NCI-H146 (cell line): ENCODE measurements at regions not wholly inside any gene's neighbourhood (a gene's known extent, or its start where the extent isn't known, plus 50 kb on each side); places are given as distances from the start of the nearest gene placed in this dataset.
"Not testable (repeated sequence)": the region's sequence is repeated elsewhere in the genome, so short reads cannot be mapped to it uniquely, and the experiment has no call there.

Experiments used
- DNase-seq: peaks from one replicate; lab custom pipeline; 2025; lab: John Stamatoyannopoulos, UW

DNA sequence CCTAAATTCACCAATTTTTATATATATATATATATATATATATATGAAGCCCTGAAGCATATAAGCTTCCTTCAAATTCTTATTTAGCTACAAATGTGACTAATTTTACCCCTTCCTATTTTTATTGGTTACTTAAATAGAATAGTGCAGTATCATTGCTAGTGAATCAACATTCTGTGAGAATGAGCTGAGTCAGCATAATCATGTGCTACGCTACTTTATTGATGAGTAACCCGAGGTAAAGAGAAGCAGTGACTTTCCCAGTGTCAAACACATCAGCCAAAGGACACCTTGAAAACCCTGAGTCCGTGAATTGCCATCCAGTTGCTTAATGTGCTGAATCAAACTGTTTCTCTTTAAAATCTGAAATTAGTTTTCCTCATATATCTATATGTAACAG is 546.2 kb downstream of the DMRTA1 start:
- no peak for DNase-seq

DNA sequence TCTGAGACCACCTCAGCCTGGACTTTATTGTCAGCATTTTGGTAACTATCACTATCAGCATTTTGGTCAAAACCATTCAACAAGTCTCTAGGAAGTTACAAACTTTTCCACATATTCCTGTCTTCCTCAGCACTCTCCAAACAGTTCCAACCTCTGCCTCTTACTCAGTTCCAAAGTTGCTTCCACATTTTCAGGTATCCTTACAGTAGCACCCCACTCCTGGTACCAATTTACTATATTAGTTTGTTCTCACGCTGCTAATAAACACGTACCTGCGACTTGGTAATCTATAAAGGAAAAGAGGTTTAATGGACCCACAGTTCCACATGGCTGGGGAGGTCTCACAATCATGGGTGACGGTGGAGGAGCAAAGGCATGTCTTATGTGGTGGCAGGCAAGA is 551.3 kb downstream of the DMRTA1 start:
- no peak for DNase-seq

DNA sequence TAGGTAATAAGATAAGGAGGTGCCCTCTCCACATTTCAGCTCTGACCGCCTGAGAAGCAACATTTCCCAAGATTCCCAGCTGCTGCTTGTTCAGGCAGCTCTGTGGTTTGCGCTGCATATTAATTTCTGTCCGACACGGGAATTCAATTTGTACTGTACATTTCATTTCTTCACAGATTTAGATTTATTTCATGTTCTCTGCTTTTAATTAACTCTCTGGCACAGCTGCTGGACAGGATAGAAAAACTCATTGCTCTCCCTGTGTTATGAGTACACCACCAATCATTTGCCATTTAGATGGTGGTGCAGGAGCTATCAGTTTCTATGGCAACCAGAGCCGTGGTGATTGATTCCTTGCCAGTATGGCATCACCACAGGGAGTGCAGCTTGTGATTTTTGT is 558.5 kb downstream of the DMRTA1 start:
- peak; percentile 93 for DNase-seq

DNA sequence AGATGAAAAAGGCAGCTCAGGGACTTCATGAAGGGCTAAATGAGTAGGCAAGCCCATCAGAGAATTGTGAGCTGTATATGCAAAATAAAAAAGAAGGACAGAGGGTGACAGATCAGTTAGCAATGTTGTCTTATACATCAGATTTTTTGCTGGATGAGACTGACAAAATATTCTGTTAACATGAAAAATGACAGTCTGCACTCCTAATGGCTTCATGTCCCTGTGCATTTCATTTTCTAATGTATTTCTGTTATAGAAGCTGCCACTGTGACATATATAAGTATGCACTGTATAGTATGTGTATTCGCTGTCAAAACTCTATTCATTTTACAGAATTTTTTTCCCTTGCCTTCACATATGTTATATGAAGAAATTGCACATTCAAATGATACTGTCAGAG is 559.5 kb downstream of the DMRTA1 start:
- no peak for DNase-seq

DNA sequence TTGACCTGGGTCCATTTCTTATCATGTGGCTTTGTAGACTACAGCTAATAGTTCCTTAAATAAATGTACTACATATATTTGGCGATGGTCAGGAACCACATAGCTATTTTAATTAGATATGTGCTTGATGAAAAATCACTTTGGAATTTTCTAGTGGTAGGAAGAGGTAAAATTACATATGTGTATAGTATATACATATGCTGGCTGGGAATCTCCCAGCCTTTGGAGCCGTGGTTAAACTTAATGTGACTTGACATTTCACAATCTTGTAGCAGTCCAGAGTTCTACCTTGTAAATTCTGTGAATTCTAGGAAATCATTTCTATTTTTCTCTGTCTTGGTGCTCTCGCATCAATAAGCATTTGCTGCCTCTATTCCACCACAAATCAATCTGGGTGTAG is 565.0 kb downstream of the DMRTA1 start:
- DNase-seq: no peak

DNA sequence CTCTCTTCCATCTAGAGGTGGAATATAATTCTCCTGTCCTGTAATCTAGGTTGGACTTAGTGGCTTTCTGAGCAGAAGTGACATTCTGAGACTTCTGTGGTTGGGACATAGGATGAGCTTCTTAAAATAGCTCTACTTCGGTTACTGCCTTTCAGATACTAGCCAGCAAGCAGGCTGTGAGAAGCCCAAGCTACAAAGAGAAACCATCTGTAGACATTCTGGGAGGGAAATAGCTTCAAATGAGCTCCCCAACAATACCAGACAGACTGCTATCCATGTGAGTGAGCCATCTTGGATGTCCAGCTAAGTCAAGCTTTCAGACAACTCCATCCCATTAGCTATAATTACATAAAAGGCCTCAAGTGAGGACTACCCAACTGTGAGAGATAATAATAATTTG is 568.9 kb downstream of the DMRTA1 start:
- DNase-seq: no peak

DNA sequence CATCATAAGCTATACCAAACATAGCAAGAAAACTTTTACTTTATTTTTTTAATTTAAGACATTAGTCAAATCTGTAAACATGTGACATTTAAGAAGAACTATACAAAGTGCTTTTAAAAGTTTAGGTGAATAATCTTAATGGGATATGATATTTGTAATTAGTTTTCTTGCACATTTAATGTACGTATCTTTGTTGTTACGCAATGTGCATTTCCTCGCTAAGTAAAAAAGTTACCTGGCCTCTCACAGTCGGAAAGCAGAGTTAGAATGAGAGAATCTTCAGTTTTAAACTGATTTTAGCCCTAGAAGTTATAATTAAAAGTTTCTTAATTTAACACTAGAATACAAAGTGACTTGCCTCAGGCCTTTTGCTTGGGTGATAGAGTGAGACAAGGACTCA is 589.8 kb downstream of the DMRTA1 start:
- no peak for DNase-seq

DNA sequence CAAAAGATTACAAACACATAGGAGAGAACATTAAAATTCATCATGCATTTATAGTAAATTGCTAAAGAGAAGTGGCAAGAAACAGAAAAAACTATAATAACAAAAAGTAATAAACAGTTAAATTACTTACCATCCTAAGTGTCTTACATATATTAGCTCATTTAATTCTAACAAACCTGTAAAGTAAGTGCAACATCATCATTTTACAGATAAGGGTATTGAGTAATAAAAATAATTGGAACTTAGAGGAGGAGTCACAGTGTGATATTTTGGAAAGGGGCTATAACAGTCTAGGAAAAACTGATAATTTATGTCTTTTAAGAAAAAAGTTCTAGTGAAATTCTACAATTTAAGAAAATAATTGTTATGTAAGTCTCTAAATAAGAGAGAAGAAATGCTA is 592.8 kb downstream of the DMRTA1 start:
- DNase-seq: no peak

DNA sequence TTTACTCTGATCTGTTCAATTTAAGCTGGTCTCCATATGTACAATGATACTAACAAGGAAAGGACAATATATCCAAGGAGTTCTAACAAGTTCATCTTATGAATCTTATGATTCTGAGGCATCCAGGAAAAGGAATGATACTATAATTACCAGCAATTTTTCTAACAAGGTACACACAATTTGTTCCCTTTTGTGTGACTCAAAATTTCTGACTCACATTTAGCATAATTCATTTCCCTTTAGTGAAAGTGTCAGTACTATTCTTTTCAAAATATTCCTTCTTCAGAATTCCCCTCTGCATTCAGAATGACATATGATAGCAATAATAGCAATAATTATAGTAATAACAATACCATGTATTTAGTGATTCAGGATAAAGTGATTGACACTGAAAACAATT is 594.8 kb downstream of the DMRTA1 start:
- peak; percentile 33 for DNase-seq

DNA sequence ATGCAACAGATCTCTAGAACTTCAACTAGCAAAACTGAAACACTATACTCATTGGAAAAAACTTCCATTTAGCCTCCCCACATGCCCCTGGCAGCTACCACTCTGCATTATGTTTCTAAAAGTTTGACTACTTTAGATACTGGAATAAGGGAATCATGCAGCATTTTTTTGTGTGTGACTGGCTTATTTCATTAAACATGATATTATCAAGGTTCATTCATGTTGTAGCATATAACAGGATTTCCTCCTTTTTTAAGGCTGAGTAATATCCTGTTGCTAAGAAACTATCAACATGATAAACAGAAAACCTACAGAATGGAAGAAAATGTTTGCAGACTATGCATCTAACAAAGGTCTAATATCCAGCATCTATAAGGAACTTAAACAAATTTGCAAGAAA is 597.9 kb downstream of the DMRTA1 start:
- no peak for DNase-seq

DNA sequence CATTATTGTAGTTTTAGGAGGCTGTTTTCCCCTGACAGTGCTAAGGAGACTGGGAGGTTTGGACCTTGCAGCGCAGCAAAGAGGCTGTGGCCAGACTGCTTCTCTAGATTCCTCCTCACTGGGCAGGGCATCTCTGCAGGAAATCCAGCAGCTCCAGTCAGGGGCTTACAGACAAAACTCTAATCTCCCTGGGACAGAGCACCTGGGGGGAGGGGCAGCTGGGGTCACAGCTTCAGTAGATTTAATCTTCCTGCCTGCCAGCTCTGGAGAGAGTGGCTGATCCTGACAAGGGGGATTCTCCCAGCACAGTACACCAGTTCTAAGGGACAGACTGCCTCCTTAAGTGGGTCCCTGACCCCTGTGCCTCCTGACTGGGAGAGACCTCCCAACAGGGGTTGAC is 599.4 kb downstream of the DMRTA1 start:
- DNase-seq: not testable (repeated sequence)

DNA sequence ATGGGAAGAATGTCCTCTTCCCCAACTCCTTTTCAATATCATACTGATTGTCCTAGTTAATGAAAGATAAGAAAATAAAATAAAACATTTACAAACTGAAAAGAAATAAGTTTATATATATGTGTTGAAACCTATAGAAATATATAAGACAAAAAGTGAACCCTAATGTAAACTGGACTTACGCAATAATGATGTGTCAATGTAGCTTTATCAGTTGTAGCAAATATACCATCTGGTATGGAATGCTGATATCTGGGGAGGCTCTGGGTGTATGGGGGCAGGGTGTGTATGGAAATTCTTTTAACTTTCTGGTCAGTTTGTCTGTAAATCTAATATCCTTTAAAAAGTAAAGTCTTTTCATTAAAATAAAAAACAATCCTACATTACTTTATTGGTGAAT is 603.9 kb downstream of the DMRTA1 start:
- no peak for DNase-seq

DNA sequence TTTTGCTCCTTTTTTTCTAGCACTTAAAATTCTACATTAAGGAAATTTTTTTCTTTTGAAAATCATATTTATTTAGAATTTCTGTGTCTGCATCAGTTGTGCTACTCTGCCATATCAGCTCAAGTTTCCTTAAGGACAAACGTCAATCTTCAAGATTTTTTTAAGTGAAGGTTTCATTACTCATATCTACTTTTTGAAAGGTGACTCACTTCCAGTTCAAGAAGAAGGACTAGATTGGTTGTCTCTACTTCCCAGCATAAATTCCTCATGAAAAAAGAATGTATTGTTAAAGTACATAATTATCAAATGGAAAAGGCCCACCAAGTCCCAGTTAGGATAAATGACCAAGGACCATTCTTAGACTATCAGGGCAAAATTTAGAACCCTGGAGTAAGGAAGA is 626.5 kb downstream of the DMRTA1 start:
- DNase-seq: no peak

DNA sequence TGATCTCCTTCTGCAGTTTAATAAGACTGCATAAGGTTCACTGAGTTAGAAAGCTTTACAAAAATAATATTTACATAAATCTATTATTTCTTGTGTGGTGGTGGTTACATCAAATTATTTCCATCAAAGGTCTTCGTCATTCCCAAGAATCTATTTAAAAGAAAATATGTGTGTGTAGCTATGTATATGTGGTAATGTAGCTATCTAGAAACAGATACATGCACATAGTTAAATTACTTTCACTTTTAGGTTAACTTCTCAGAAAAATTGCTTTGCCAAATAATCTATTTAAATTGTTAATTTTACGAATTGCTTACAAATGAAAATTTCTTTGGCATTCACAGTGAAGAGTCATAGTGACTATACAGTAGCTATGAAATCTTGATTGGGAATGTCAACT is 633.2 kb downstream of the DMRTA1 start:
- DNase-seq: no peak

DNA sequence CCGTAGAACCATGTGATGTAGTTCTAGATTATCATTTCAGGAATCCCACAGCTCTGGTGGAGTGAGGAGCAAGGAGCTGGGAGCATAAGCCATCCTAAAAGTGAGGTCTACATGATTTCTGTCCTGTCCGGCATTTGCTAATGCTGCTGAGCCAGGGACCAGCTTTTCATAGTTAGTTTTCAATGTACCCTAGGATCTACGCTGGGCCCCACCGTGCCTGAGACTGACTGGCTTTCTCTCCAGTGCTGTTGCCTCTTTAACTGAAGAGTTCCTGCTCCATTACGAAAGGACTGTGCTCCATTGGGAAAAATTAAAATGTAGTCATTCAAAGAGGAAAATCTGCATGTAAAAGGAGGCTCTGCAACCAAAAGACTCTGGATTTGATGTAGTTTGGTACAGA is 634.8 kb downstream of the DMRTA1 start:
- DNase-seq: no peak

DNA sequence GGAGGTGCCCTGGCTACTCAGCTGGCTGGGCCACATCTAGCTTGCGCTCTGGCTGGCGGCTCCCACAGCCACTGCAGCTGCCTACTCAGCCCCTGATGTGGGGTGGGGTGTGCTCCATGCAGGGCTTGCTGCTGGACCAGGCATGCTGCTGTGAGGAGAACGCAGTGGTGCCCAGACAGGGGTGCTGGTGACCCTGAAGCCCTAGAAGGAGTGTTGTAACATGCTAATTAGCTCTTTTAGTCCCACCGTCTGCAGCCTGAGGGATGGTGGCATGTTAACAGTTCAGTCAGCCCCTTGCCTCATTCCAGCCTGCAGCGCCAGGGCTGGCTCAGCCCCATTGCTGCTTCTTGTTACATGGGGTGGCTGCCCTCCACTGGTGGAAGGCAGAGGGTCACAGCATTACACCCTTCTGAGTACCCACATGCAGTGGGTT is 642.3 kb downstream of the DMRTA1 start:
- no peak for DNase-seq

DNA sequence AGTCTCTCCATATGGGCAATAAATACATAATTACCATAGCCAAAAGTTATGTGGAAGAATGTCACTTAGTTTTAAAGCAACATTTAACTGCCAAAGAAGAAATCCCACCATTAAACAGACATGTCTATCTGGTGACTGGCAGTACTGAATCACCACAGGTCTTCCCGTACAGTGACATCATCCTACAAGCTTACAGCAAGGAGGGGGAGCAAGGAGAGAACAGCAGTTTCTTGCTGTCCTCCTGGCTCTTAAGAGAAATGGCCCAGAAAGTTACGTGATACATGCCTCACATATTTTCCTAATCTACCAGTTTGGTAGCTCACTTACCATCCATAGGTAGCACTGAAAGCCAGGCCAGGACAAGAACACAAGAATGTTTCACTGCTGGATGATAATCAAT is 671.0 kb downstream of the DMRTA1 start:
- no peak for DNase-seq

DNA sequence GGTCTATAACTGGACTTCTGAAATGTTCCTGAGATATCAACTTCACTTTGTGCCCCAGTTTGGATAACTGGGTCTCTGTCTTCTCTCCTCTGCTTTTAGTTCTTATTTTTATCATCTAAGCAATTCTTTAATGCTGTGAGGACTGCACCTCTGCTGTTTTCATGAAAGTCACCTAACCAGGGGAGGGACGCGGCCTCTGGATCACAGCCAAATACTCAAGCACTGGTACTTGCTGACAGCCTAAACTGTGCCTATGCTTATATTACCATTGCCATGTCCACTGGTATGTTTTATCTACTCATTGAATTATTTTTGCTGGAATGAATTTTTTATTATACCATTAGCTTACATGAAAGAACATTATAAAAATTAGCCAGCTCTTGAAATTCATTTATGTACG is 674.0 kb downstream of the DMRTA1 start:
- DNase-seq: no peak

DNA sequence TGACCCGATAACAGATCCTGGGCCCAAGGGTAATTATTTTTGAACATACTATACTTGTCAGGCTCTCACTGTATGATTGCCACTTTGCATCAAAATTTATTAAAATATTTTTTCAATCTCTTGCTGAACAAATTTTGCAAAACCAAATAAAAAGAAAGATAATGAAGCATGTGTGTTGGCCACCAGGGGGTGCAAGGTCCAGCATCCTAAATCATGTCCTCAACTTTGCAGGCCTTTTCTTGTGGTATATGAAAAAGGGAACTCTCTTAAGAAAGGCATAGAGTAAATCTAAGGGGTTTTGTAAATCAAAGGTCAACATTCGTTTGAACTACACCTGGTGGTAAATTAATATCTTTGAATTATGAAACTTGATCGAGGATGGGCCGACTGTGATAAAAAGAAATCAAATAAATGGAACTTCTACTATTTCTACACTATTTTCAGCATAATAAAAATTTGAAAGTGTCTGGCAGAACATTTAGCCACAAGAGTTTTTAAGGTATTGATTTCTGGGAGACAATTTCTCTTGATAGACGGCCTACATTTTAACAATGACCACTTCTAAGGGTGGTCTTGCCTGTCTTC is 676.5 kb downstream of the DMRTA1 start:
- DNase-seq: peak; percentile 60

DNA sequence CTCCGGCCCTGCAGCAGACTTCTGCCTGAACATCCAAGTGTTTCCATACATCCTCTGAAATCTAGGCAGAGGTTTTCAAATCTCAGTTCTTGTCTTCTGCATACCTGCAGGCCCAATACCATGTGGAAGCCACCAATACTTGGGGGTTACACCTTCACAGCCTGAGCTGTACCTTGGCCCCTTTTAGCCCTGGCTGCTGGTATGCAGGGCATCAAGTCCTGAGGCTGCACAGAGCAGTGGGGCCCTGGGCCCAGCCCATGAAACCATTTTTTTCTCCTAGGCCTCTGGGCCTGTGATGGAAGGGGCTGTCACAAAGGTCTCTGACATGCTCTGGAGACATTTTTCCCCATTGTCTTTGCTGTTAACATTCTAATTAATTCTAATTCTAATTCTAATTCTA is 680.6 kb downstream of the ELAVL2 start:
- DNase-seq: no peak

DNA sequence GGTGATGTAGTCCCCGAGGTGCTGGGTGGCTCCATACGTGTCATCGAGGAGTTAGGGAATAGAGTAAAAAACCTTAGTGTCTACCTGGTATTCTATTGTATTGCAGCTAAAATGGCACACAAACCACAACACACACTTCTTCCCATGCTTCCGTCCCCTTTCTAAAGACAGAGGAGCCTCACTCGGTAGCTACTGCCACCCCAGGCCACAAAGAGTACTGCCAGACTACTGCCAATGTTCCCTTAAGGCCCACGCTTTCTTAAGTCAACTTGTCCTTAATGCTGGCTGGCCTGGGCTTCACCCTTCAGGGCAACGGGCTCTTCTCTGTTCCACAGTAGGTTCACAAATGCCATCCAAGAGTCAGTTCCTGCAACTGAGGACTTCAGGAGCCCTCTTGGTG is 673.0 kb downstream of the ELAVL2 start:
- no peak for DNase-seq

DNA sequence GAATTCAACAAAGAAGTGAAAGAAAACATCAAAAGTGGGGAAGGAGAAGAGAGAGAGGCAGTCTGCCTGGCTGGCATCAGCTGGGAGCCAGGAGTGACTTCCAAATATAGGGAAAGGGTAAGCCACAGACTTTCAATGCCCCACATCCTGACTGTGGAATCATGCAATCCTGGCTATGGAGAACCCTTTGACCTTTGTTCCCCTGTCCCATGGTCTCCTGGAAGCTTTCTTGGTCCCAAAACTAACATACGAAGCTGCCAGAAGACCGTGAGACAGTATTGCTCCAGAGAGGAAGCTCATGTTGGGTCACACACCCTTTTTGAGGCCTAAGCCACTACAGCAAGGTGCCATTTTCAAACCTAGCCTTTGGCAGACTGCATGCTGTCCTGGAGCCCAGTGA is 665.5 kb downstream of the ELAVL2 start:
- DNase-seq: no peak

DNA sequence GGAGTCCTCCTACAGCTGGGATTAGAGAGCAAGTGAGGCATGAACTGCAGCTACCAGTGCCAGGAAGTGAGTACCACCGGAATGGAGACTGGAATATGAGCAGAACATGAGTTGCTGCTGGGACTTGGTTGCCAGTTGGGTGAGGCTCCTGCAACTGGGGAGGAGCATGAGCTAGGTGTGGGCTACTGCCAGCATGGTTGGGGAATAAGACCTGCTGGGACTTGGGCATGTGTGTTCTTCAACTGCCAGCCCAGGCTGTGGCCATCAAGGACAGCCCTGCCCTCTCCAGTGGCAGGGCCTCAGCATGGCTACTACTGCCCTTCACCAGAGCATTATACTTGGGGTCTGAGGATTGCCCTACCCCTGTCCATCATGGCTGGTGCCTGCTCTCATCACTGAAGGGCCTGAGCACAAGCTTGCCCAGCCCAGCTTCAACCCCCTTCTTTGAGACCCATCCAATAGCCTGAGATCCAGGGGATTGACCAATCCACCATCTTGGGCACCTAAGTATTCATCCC is 665.0 kb downstream of the ELAVL2 start:
- DNase-seq: no peak

DNA sequence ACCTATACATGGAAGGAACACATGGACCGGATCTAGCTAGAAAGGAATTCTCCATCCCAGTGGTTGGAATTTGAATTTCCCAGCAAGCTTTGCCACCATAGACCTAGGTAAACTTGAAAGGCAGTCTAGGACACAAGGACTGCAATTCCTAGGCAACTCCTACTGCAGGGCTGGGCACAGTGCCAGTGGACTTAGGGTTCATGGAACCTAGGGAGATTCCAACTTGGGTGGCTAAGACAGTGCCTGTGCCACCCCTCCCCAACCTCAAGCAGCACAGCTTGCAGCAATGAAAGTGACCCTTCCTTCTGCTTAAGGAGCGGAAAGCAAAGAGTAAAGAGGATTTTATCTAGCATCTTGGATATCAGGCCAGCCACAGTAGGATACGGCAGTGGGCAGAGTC is 663.3 kb downstream of the ELAVL2 start:
- DNase-seq: no peak

DNA sequence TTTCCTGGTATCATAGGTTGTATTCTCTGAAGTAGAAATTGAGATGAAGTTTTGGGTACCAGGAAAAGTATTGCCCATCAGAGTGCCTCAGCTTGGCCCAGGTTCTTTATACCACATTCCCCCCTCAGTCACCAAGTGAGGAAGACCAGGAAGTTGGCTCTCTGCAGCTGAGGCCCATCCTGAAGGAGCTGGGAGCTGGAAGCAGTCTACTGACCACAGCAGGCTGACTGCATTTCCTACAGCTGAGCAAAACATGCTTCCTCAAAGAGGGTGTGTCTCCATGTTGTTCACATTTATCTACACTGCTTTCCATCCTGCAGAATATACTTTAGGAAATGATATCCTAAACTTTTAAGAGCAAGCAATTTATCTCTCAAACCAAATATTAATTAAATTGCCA is 654.6 kb downstream of the ELAVL2 start:
- no peak for DNase-seq
